ENCODE measurements at regions not wholly inside any gene's neighbourhood (a gene's known extent, or its start where the extent isn't known, plus 50 kb on each side); places are given as distances from the start of the nearest gene placed in this dataset.
"Not testable (repeated sequence)": the region's sequence is repeated elsewhere in the genome, so short reads cannot be mapped to it uniquely, and the experiment has no call there.

GRCh38 chr6:34646714-34647113 is 49.9 kb downstream of the ILRUN start:
- no peak for DNase-seq
- intact Hi-C loops (cut with DNase I), result no loop called here

GRCh38 chr6:34645627-34646026 is 50.9 kb downstream of the ILRUN start:
- no peak for DNase-seq
- intact Hi-C loops (cut with DNase I), result no loop called here

GRCh38 chr6:34644716-34645115 is 51.9 kb downstream of the ILRUN start:
- intact Hi-C loops (cut with DNase I), result no loop called here

GRCh38 chr6:34642427-34642826 is 54.1 kb downstream of the ILRUN start:
- DNase-seq, result no peak

More at GRCh38 chr6:34644716-34645115, 51.9 kb downstream of the ILRUN start:
- no peak for DNase-seq

GRCh38 chr6:34640074-34640849 is 56.3 kb downstream of the ILRUN start:
- DNase-seq; intact Hi-C loops (cut with DNase I): not testable (repeated sequence)

More at GRCh38 chr6:34642427-34642826, 54.1 kb downstream of the ILRUN start:
- intact Hi-C loops (cut with DNase I), result no loop called here

- no peak for DNase-seq
- intact Hi-C loops (cut with DNase I), result no loop called here
Measured at GRCh38 chr6:34638834-34639736, 57.5 kb downstream of the ILRUN start.

- intact Hi-C loops (cut with DNase I), result no loop called here
Measured at GRCh38 chr6:34633785-34634184, 62.8 kb downstream of the ILRUN start.

GRCh38 chr6:34633256-34633655 is 63.3 kb downstream of the ILRUN start:
- intact Hi-C loops (cut with DNase I), result no loop called here
- DNase-seq, result no peak

More at GRCh38 chr6:34633785-34634184, 62.8 kb downstream of the ILRUN start:
- no peak for DNase-seq

GRCh38 chr6:34630040-34630439 is 66.5 kb downstream of the ILRUN start:
- intact Hi-C loops (cut with DNase I), result no loop called here
- no peak for DNase-seq

- DNase-seq, result no peak
- intact Hi-C loops (cut with DNase I), result no loop called here
Measured at GRCh38 chr6:34627296-34627695, 69.3 kb downstream of the ILRUN start.

GRCh38 chr6:34618430-34619182 is 62.5 kb upstream of the SPDEF start:
- intact Hi-C loops (cut with DNase I), result no loop called here
- DNase-seq, result no peak

GRCh38 chr6:34617231-34617630 is 61.1 kb upstream of the SPDEF start:
- no peak for DNase-seq
- intact Hi-C loops (cut with DNase I), result no loop called here

- DNase-seq, result no peak
- intact Hi-C loops (cut with DNase I), result no loop called here
Measured at GRCh38 chr6:34616227-34616585, 60.1 kb upstream of the SPDEF start.

GRCh38 chr6:34615574-34616226 is 59.6 kb upstream of the SPDEF start:
- DNase-seq, result no peak
- intact Hi-C loops (cut with DNase I), result no loop called here

- intact Hi-C loops (cut with DNase I), result no loop called here
Measured at GRCh38 chr6:34610819-34611477, 54.8 kb upstream of the SPDEF start.

GRCh38 chr6:34608321-34609091 is 52.4 kb upstream of the SPDEF start:
- intact Hi-C loops (cut with DNase I), result loop anchor here (2.0 to 10.0 kb wide), 6 partner anchors 81 to 446 kb away; partner anchors contain the start of genes RPS10 and SMIM29
- peak in 1 of 10 donors; percentile 59 for DNase-seq

More at GRCh38 chr6:34610819-34611477, 54.8 kb upstream of the SPDEF start:
- no peak for DNase-seq

- no peak for DNase-seq
- intact Hi-C loops (cut with DNase I), result loop anchor here (5.0 to 10.0 kb wide), 5 partner anchors 79 to 412 kb away; partner anchors contain the start of genes RPS10 and SMIM29
Measured at GRCh38 chr6:34606477-34607265, 50.5 kb upstream of the SPDEF start.

All from posterior cingulate gyrus (tissue), 11 donors.